GM21786 (cell line): ENCODE measurements at regions not wholly inside any gene's neighbourhood (a gene's known extent, or its start where the extent isn't known, plus 50 kb on each side); places are given as distances from the start of the nearest gene placed in this dataset.

Experiments
- ATAC-seq: cut with Tn5 transposase; IDR thresholded peaks from one replicate; pipeline ENCODE4 v1.9.1; 2021; ENCODE audit not compliant: unreplicated experiment

GRCh38 chr2:4549666-4550210 is 846.4 kb downstream of the DCDC2C start:
- ATAC-seq: no peak

- ATAC-seq: no peak
Observed at GRCh38 chr2:4551691-4552474, 848.5 kb downstream of the DCDC2C start.

GRCh38 chr2:4553241-4553640 is 849.9 kb downstream of the DCDC2C start:
- ATAC-seq: no peak

GRCh38 chr2:4556135-4556896 is 852.9 kb downstream of the DCDC2C start:
- ATAC-seq: no peak

- ATAC-seq: no peak
Observed at GRCh38 chr2:4561196-4561595, 857.8 kb downstream of the DCDC2C start.

- no peak for ATAC-seq
Observed at GRCh38 chr2:4576075-4576474, 872.7 kb downstream of the DCDC2C start.

- ATAC-seq: no peak
Observed at GRCh38 chr2:4579977-4580376, 876.6 kb downstream of the DCDC2C start.

GRCh38 chr2:4585057-4585635 is 881.8 kb downstream of the DCDC2C start:
- ATAC-seq: no peak

GRCh38 chr2:4588606-4589005 is 885.2 kb downstream of the DCDC2C start:
- ATAC-seq: no peak

- ATAC-seq: no peak
Observed at GRCh38 chr2:4591261-4591660, 887.9 kb downstream of the DCDC2C start.

- no peak for ATAC-seq
Observed at GRCh38 chr2:4597400-4597799, 894.0 kb downstream of the DCDC2C start.

- ATAC-seq: no peak
Observed at GRCh38 chr2:4604767-4605166, 901.4 kb downstream of the DCDC2C start.

- ATAC-seq: no peak
Observed at GRCh38 chr2:4618141-4618540, 914.8 kb downstream of the DCDC2C start.

GRCh38 chr2:4618630-4619228 is 915.4 kb downstream of the DCDC2C start:
- ATAC-seq: no peak

- ATAC-seq: no peak
Observed at GRCh38 chr2:4628998-4629501, 925.7 kb downstream of the DCDC2C start.

- no peak for ATAC-seq
Observed at GRCh38 chr2:4635289-4635688, 931.9 kb downstream of the DCDC2C start.

GRCh38 chr2:4653991-4654390 is 950.6 kb downstream of the DCDC2C start:
- ATAC-seq: no peak

- no peak for ATAC-seq
Observed at GRCh38 chr2:4656326-4656725, 953.0 kb downstream of the DCDC2C start.

- no peak for ATAC-seq
Observed at GRCh38 chr2:4662161-4662779, 958.9 kb downstream of the DCDC2C start.

- ATAC-seq: no peak
Observed at GRCh38 chr2:4668381-4668780, 965.0 kb downstream of the DCDC2C start.

- no peak for ATAC-seq
Observed at GRCh38 chr2:4670331-4670730, 967.0 kb downstream of the DCDC2C start.
